Neural progenitor cell (in vitro differentiated cells): ENCODE measurements at regions not wholly inside any gene's neighbourhood (a gene's known extent, or its start where the extent isn't known, plus 50 kb on each side); places are given as distances from the start of the nearest gene placed in this dataset.

Experiments used
- DNase-seq: peaks from one replicate; pipeline ENCODE4 v3.0.0-alpha.2; 2016; ENCODE audit warnings: low spot score
- H2AFZ ChIP-seq: fragments of 200-600 bp; sonication (generic); replicated peaks from 2 replicates; pipeline ENCODE4 v1.6.1; 2016; ENCODE audit warnings: antibody characterized with exemption
- H3F3A ChIP-seq: fragments of 200-600 bp; sonication (generic); 2 replicates; pipeline ENCODE4 v1.6.1; 2016; ENCODE audit warnings: antibody characterized with exemption, low read depth
- H3K27ac ChIP-seq: fragments of 200-600 bp; sonication (generic); 2 replicates; pipeline ENCODE4 v1.5.1; 2016; ENCODE audit warnings: mild to moderate bottlenecking
- H3K27me3 ChIP-seq: fragments of 200-600 bp; sonication (generic); 2 replicates; pipeline ENCODE4 v1.6.1; 2016; ENCODE audit warnings: mild to moderate bottlenecking, moderate library complexity
- H3K36me3 ChIP-seq: fragments of 200-600 bp; sonication (generic); 2 replicates; pipeline ENCODE4 v1.5.1; 2016
- H3K4me1 ChIP-seq: fragments of 200-600 bp; sonication (generic); 2 replicates; pipeline ENCODE4 v1.6.1; 2016; ENCODE audit warnings: mixed run types
- H3K4me2 ChIP-seq: fragments of 200-600 bp; sonication (generic); 2 replicates; pipeline ENCODE4 v1.6.1; 2016
- H3K4me3 ChIP-seq: fragments of 200-600 bp; sonication (generic); 2 replicates; pipeline ENCODE4 v1.5.1; 2016
- H3K79me2 ChIP-seq: fragments of 200-600 bp; sonication (generic); 2 replicates; pipeline ENCODE4 v1.6.1; 2016; ENCODE audit warnings: low read depth
- H3K9ac ChIP-seq: fragments of 200-600 bp; sonication (generic); 2 replicates; pipeline ENCODE4 v1.6.1; 2016
- H3K9me3 ChIP-seq: fragments of 200-600 bp; sonication (generic); 2 replicates; pipeline ENCODE4 v1.5.1; 2016; ENCODE audit warnings: low read depth
- H4K20me1 ChIP-seq: fragments of 200-600 bp; sonication (generic); 2 replicates; pipeline ENCODE4 v1.6.1; 2016; ENCODE audit warnings: low read depth
- H3K27ac Mint-ChIP-seq: 3 replicates; pipeline ENCODE4 v1.8.0; 2021; ENCODE audit warnings: mixed read lengths
- H3K27me3 Mint-ChIP-seq: 2 replicates; pipeline ENCODE4 v1.8.0; 2022; ENCODE audit warnings: low read depth, mild to moderate bottlenecking, inconsistent platforms, moderate library complexity, mixed read lengths; ENCODE audit not compliant: insufficient read depth
- H3K36me3 Mint-ChIP-seq: 3 replicates; pipeline ENCODE4 v1.8.0; 2021; ENCODE audit warnings: mixed read lengths
- H3K4me1 Mint-ChIP-seq: 3 replicates; pipeline ENCODE4 v1.8.0; 2021; ENCODE audit warnings: mixed read lengths
- H3K4me3 Mint-ChIP-seq: 3 replicates; pipeline ENCODE4 v1.8.0; 2021; ENCODE audit warnings: mild to moderate bottlenecking, moderate library complexity, mixed read lengths
- H3K9me3 Mint-ChIP-seq: 3 replicates; pipeline ENCODE4 v1.8.0; 2020; ENCODE audit warnings: mixed read lengths
- EZH2 ChIP-seq: fragments of 200-600 bp; sonication (generic); IDR thresholded peaks from 2 replicates; pipeline ENCODE4 v1.6.1; 2017; ENCODE audit warnings: antibody characterized with exemption, mild to moderate bottlenecking, moderate library complexity
- EZH2phosphoT487 ChIP-seq: fragments of 200-600 bp; sonication (generic); IDR thresholded peaks from 2 replicates; pipeline ENCODE4 v1.6.1; 2017; ENCODE audit warnings: antibody characterized with exemption
- TF ChIP-seq, protein P1 (sequence below): fragments of 200-600 bp; sonication (generic); IDR thresholded peaks from 2 replicates; pipeline ENCODE4 v1.5.1; 2017; ENCODE audit warnings: antibody characterized with exemption, mild to moderate bottlenecking

DNA sequence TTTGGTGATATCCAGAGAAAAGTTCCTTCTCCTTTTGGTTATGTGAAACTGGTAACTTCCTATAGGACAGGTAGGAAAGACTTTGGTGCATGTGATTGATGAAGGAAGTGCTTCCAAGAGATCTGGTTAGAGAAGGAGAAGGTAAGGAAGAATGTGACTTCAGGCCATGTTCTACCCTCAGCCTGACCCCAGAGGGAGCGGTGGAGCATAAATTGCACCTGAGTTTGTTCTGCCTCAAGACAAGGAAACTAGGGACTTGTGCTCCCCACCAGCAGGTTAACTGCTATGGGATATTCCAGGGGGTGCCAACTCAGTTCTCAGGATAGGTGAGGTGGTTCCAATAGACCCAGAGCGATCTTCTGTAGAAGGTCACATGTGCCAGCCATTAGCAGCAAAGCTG lies 299.3 kb upstream of the XYLT1 start:
- H3K27me3 Mint-ChIP-seq, result peaks cover 6% of the 10 kb centered on the region
- no peak for DNase-seq
- no peak overlapping the region for H3K4me3 Mint-ChIP-seq
- no peaks in the 10 kb centered on the region for H3K4me1 ChIP-seq
- H3K4me3 ChIP-seq, result no peak overlapping the region
- H3K27ac Mint-ChIP-seq, result no peak overlapping the region
- H3K4me2 ChIP-seq, result no peak overlapping the region
- TF ChIP-seq EZH2 (no peak), EZH2phosphoT487 (no peak)
- no peaks in the 10 kb centered on the region for H3K9me3 ChIP-seq
- H4K20me1 ChIP-seq, result no peaks in the 10 kb centered on the region
- no peaks in the 10 kb centered on the region for H3K79me2 ChIP-seq
- H3K9ac ChIP-seq, result no peak overlapping the region
- H3K9me3 Mint-ChIP-seq, result peaks cover 3% of the 10 kb centered on the region
- H3K4me1 Mint-ChIP-seq, result peaks cover 11% of the 10 kb centered on the region
- no peaks in the 10 kb centered on the region for H3K36me3 Mint-ChIP-seq
- H3K27me3 ChIP-seq, result no peaks in the 10 kb centered on the region
- no peak overlapping the region for H2AFZ ChIP-seq
- H3K36me3 ChIP-seq, result no peaks in the 10 kb centered on the region
- H3F3A ChIP-seq, result no peaks in the 10 kb centered on the region
- H3K27ac ChIP-seq, result no peak overlapping the region

DNA sequence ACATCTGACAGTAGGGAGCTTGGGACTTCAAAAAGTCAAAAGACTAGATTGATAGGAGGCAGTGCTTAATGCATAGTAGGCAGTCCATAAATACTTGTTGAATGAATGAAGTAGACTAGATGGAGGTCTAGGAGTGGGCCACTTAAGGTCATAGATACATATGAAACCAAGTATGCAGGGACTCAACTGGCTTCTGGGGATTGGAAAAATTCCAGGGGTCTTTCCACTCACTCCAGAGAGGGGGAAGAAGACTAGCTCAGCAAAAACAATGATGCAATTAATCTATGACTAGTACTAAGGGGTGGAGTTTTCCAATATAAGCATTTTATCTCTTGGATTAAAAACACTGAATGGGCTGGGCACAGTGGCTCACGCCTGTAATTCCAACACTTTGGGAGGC lies 298.3 kb upstream of the XYLT1 start:
- Histone ChIP-seq H3K4me3 (no peak overlapping the region), H2AFZ (no peak overlapping the region), H3K4me1 (no peaks in the 10 kb centered on the region), H3K9ac (no peak overlapping the region), H3K79me2 (no peaks in the 10 kb centered on the region), H3K36me3 (no peaks in the 10 kb centered on the region), H3K4me2 (no peak overlapping the region), H3K27ac (no peak overlapping the region), H3F3A (no peaks in the 10 kb centered on the region), H3K9me3 (no peaks in the 10 kb centered on the region), H3K27me3 (no peaks in the 10 kb centered on the region), H4K20me1 (no peaks in the 10 kb centered on the region)
- Mint-ChIP-seq H3K4me3 (no peak overlapping the region), H3K27ac (no peak overlapping the region), H3K36me3 (no peaks in the 10 kb centered on the region), H3K9me3 (peaks cover 3% of the 10 kb centered on the region), H3K4me1 (peaks cover 7% of the 10 kb centered on the region), H3K27me3 (peaks cover 5% of the 10 kb centered on the region)
- TF ChIP-seq, protein P1, sequence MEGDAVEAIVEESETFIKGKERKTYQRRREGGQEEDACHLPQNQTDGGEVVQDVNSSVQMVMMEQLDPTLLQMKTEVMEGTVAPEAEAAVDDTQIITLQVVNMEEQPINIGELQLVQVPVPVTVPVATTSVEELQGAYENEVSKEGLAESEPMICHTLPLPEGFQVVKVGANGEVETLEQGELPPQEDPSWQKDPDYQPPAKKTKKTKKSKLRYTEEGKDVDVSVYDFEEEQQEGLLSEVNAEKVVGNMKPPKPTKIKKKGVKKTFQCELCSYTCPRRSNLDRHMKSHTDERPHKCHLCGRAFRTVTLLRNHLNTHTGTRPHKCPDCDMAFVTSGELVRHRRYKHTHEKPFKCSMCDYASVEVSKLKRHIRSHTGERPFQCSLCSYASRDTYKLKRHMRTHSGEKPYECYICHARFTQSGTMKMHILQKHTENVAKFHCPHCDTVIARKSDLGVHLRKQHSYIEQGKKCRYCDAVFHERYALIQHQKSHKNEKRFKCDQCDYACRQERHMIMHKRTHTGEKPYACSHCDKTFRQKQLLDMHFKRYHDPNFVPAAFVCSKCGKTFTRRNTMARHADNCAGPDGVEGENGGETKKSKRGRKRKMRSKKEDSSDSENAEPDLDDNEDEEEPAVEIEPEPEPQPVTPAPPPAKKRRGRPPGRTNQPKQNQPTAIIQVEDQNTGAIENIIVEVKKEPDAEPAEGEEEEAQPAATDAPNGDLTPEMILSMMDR, result no peak
- TF ChIP-seq EZH2 (no peak), EZH2phosphoT487 (no peak)
- no peak for DNase-seq

DNA sequence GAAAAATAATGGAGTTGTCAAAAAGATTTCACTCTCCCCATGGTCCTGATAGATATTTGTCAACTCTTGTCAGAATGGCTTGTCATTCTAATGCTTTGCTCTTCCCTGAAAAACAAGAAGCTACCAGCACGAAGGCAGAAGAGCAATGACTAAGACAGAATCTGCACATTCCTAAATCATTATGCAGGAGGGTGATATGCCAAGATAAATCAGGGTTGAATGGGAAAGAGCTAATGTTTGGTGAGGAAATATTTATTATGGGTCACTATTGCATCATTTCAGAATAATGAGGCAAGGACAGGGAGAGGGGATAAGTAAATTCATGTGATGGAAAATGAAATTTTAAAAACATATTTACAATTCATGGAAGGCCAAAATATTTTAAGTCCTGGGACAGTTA lies 297.5 kb upstream of the XYLT1 start:
- DNase-seq, result no peak
- Histone ChIP-seq H3K9ac (no peak overlapping the region), H3K27me3 (no peaks in the 10 kb centered on the region), H2AFZ (no peak overlapping the region), H3K36me3 (no peaks in the 10 kb centered on the region), H3K4me1 (no peaks in the 10 kb centered on the region), H3K4me3 (no peak overlapping the region), H3F3A (no peaks in the 10 kb centered on the region), H3K79me2 (no peaks in the 10 kb centered on the region), H3K4me2 (no peak overlapping the region), H3K27ac (no peak overlapping the region), H4K20me1 (no peaks in the 10 kb centered on the region), H3K9me3 (no peaks in the 10 kb centered on the region)
- no peak for TF ChIP-seq EZH2
- TF ChIP-seq EZH2phosphoT487, result no peak
- TF ChIP-seq, protein P1, result no peak
- Mint-ChIP-seq H3K4me3 (no peak overlapping the region), H3K27ac (no peak overlapping the region), H3K4me1 (no peaks in the 10 kb centered on the region), H3K9me3 (peaks cover 3% of the 10 kb centered on the region), H3K27me3 (peaks cover 5% of the 10 kb centered on the region), H3K36me3 (no peaks in the 10 kb centered on the region)

DNA sequence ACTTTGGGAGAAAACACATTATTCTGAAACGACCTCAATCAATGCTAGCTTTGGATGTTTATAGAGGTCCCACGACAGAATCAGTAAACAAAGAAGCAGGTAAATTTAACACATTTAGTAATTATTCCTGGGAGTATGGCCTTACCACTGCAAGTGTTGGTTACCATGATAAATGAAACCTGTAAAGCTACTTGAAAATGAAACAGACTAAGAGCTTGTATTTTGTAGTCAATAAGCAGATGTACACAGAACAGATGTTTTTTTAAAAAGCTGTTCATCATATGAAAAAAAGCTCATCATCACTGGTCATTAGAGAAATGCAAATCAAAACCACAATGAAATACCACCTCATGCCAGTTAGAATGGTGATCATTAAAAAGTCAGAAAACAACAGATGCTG lies 295.3 kb upstream of the XYLT1 start:
- Histone ChIP-seq H3F3A (no peaks in the 10 kb centered on the region), H3K36me3 (no peaks in the 10 kb centered on the region), H3K79me2 (no peaks in the 10 kb centered on the region), H3K27ac (no peak overlapping the region), H4K20me1 (no peaks in the 10 kb centered on the region), H3K4me3 (no peak overlapping the region), H3K9me3 (no peaks in the 10 kb centered on the region), H3K4me2 (no peak overlapping the region), H3K9ac (no peak overlapping the region), H2AFZ (no peak overlapping the region), H3K4me1 (no peaks in the 10 kb centered on the region), H3K27me3 (no peaks in the 10 kb centered on the region)
- H3K36me3 Mint-ChIP-seq, result no peaks in the 10 kb centered on the region
- H3K4me3 Mint-ChIP-seq, result no peak overlapping the region
- peaks cover 3% of the 10 kb centered on the region for H3K9me3 Mint-ChIP-seq
- peaks cover 13% of the 10 kb centered on the region for H3K4me1 Mint-ChIP-seq
- TF ChIP-seq EZH2phosphoT487 (no peak), EZH2 (no peak)
- TF ChIP-seq, protein P1, result no peak
- DNase-seq, result no peak
- H3K27me3 Mint-ChIP-seq, result peaks cover 5% of the 10 kb centered on the region
- no peak overlapping the region for H3K27ac Mint-ChIP-seq
